ENCODE measurements at regions not wholly inside any gene's neighbourhood (a gene's known extent, or its start where the extent isn't known, plus 50 kb on each side); places are given as distances from the start of the nearest gene placed in this dataset.

DNA sequence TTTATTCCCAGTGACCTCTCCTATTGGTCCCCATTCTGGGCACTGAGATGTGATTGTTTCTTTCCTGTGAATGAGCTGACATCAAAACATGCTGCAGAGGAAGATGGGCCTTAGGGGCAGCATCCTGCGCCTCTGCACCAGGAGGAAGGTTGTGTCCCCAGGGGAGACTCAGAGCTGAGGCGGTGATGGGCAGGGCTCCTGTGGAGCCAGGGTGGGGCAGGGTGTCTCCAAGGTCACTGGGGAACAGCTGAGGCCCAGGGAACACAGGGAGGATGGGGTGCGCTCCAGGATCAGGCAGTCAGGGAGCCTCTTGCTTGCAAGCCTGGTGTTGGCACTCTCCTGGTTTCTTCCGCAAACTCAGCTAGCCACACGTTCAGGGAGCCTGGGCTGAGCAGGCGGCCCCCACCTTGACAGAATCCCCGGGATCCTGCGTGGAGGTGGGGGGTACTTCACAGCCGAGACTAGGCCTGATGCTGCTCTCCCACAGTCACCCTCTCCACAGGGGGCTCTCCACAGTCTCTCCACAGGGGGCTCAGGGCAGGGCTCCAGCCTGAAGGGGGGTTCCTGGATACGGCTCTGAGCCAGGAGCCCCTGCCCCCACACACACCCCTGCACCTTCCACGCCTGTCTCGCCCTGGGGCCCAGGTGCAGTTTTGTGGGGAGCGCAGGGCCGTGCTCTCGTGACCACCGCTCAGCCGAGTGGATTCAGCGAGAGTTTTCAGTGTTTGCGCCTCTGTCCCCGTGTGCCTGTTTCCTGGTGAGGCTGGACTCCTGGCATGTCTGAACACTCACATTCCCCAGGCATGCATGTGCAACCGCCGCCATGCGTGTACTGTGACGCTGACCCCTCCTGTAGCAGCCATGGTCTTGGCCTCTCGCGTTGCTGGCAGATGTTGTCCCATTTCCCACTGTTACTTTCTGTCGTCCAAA, 264.7 kb downstream of the SEC23A start:
- intact Hi-C loops (cut with micrococcal nuclease; ENCODE audit: unreplicated experiment), result no loop called here

DNA sequence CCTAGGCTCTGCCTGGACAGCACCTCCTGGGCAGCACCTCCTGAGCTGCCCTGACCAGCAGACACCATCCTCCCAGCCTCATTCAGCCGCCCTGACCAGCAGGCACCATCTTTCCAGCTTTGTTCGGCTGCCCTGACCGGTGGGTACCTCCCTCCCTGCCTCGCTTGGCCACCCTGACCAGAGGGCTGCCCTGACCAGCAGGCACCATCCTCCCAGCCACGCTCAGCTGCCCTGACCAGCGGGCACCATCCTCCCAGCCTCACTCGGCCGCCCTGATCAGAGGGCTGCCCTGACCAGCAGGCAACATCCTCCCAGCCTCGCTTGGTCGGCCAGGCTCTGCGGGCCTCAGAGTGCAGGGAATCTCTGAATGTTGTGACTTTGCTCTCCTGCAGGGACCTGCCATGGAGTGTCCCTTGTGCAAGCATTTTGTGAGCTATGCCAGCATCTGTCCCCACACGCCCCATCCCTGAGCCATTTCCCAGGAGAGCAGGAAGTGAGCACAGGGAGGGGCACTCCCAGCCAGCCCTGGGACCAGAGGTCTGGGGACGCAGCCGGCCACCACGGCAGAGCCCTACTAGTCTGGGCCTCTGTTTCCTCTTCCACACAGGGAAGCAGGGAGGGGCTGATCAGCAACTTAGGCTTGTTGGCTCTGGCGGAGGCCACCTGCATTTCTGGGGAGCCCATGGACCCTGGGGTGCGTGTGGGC, 265.5 kb downstream of the SEC23A start:
- no peaks in the 10 kb centered on the region for H3K9me3 ChIP-seq (ENCODE audit: low read length)
- H3K79me2 ChIP-seq (ENCODE audit: insufficient read depth, low read depth, low read length), result no peaks in the 10 kb centered on the region
- CTCF ChIA-PET (ENCODE audit: unreplicated experiment), result no interaction called here
- no peak overlapping the region for H3K4me2 ChIP-seq (ENCODE audit: low read length)
- H4K20me1 ChIP-seq (ENCODE audit: insufficient read depth, low read length), result no peaks in the 10 kb centered on the region
- no TSS peak for BruUV-seq (replicated peaks)
- TF ChIP-seq, protein P1, sequence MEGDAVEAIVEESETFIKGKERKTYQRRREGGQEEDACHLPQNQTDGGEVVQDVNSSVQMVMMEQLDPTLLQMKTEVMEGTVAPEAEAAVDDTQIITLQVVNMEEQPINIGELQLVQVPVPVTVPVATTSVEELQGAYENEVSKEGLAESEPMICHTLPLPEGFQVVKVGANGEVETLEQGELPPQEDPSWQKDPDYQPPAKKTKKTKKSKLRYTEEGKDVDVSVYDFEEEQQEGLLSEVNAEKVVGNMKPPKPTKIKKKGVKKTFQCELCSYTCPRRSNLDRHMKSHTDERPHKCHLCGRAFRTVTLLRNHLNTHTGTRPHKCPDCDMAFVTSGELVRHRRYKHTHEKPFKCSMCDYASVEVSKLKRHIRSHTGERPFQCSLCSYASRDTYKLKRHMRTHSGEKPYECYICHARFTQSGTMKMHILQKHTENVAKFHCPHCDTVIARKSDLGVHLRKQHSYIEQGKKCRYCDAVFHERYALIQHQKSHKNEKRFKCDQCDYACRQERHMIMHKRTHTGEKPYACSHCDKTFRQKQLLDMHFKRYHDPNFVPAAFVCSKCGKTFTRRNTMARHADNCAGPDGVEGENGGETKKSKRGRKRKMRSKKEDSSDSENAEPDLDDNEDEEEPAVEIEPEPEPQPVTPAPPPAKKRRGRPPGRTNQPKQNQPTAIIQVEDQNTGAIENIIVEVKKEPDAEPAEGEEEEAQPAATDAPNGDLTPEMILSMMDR (conservative IDR thresholded peaks at IDR 0.05; ENCODE audit: low read length), result no peak
- TF ChIP-seq EZH2phosphoT487 (IDR thresholded peaks at IDR 0.05; ENCODE audit: borderline replicate concordance, low read depth, low read length), result no peak
- no peaks in the 10 kb centered on the region for H3K9me2 ChIP-seq (ENCODE audit: insufficient read depth, low read length)
- no peak overlapping the region for H2AFZ ChIP-seq (ENCODE audit: low read length)
- no peak overlapping the region for H3K4me3 ChIP-seq (ENCODE audit: low read depth, low read length, poor library complexity, severe bottlenecking)
- no peaks in the 10 kb centered on the region for H3K4me1 ChIP-seq (ENCODE audit: insufficient read depth, low read length, poor library complexity, severe bottlenecking)
- POLR2A ChIA-PET, result no interaction called here
- no peak for DNase-seq (ENCODE audit: low spot score)
- no peak overlapping the region for H3K27ac ChIP-seq (ENCODE audit: low read depth, low read length, poor library complexity, severe bottlenecking)
- H3K36me3 ChIP-seq (ENCODE audit: insufficient read depth, low read length), result no peaks in the 10 kb centered on the region
- intact Hi-C loops (cut with micrococcal nuclease; ENCODE audit: unreplicated experiment), result no loop called here

More for the DNA sequence above, 264.7 kb downstream of the SEC23A start:
- Histone ChIP-seq H3K9me3 (ENCODE audit: low read length) (no peaks in the 10 kb centered on the region), H2AFZ (ENCODE audit: low read length) (no peak overlapping the region), H3K79me2 (ENCODE audit: insufficient read depth, low read depth, low read length) (no peaks in the 10 kb centered on the region), H3K4me1 (ENCODE audit: insufficient read depth, low read length, poor library complexity, severe bottlenecking) (no peaks in the 10 kb centered on the region), H3K4me2 (ENCODE audit: low read length) (no peak overlapping the region), H3K4me3 (ENCODE audit: low read depth, low read length, poor library complexity, severe bottlenecking) (no peak overlapping the region), H3K27ac (ENCODE audit: low read depth, low read length, poor library complexity, severe bottlenecking) (no peak overlapping the region), H3K36me3 (ENCODE audit: insufficient read depth, low read length) (no peaks in the 10 kb centered on the region), H4K20me1 (ENCODE audit: insufficient read depth, low read length) (no peaks in the 10 kb centered on the region), H3K9me2 (ENCODE audit: insufficient read depth, low read length) (no peaks in the 10 kb centered on the region)
- DNase-seq (ENCODE audit: low spot score), result no peak
- no TSS peak for BruUV-seq (replicated peaks)
- ChIA-PET POLR2A (interaction anchor here (0.7 kb wide), 1 partner anchor 336 kb away, joined by 4 read pairs; no protein-coding TSS in a partner anchor), CTCF (ENCODE audit: unreplicated experiment) (no interaction called here)
- TF ChIP-seq EZH2phosphoT487 (IDR thresholded peaks at IDR 0.05; ENCODE audit: borderline replicate concordance, low read depth, low read length), result no peak
- TF ChIP-seq, protein P1 (conservative IDR thresholded peaks at IDR 0.05; ENCODE audit: low read length), result no peak

Data from OCI-LY7 (cell line).